Glutamatergic neuron (in vitro differentiated cells): ENCODE measurements at regions not wholly inside any gene's neighbourhood (a gene's known extent, or its start where the extent isn't known, plus 50 kb on each side); places are given as distances from the start of the nearest gene placed in this dataset.

Experiments used
- DNase-seq: peaks from one replicate; pipeline ENCODE4 v3.0.0; 2022
- H3K27ac Mint-ChIP-seq: one replicate; pipeline ENCODE4 v1.8.0; 2020; ENCODE audit warnings: mild to moderate bottlenecking, mixed read lengths, inconsistent platforms; ENCODE audit not compliant: unreplicated experiment
- H3K27me3 Mint-ChIP-seq: one replicate; pipeline ENCODE4 v1.8.0; 2020; ENCODE audit warnings: mild to moderate bottlenecking, moderate library complexity, mixed read lengths, inconsistent platforms; ENCODE audit not compliant: unreplicated experiment
- H3K36me3 Mint-ChIP-seq: one replicate; pipeline ENCODE4 v1.8.0; 2020; ENCODE audit warnings: mild to moderate bottlenecking, mixed read lengths, inconsistent platforms; ENCODE audit not compliant: unreplicated experiment
- H3K4me1 Mint-ChIP-seq: one replicate; pipeline ENCODE4 v1.8.0; 2020; ENCODE audit warnings: mild to moderate bottlenecking, low read depth, mixed read lengths, inconsistent platforms; ENCODE audit not compliant: unreplicated experiment
- H3K4me3 Mint-ChIP-seq: one replicate; pipeline ENCODE4 v1.8.0; 2020; ENCODE audit warnings: mild to moderate bottlenecking, mixed read lengths, inconsistent platforms; ENCODE audit not compliant: unreplicated experiment
- H3K9me3 Mint-ChIP-seq: one replicate; pipeline ENCODE4 v1.8.0; 2020; ENCODE audit warnings: mild to moderate bottlenecking, moderate library complexity, mixed read lengths, inconsistent platforms; ENCODE audit not compliant: unreplicated experiment
- TF ChIP-seq, protein P1 (sequence below): fragments of 200-600 bp; sonication (generic); IDR thresholded peaks from one replicate; pipeline ENCODE4 v1.5.0; 2021; ENCODE audit not compliant: partially characterized antibody, unreplicated experiment

DNA sequence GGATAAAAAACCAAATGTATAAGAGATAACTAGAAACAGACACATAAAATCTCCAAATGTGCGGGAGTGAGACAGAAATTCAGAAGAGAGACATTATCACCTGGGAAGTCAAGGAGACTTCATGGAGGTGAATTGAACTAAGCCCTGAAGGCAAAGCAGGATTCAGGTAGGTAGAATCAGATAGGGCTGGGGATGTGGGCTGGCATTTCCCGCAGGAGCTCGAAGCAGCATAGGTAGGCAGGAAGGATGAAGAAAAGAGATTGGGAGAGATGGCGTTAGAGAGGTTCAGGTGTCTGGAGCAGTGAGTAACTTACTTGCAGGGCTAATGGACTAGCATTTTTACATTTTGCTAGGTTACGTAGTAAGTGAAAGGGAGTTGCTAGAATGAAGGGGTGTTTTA is 58.2 kb upstream of the NRP1 start:
- no peaks in the 10 kb centered on the region for H3K27me3 Mint-ChIP-seq
- H3K9me3 Mint-ChIP-seq = peaks cover 4% of the 10 kb centered on the region
- H3K27ac Mint-ChIP-seq = no peak overlapping the region
- no peaks in the 10 kb centered on the region for H3K36me3 Mint-ChIP-seq
- H3K4me1 Mint-ChIP-seq = no peaks in the 10 kb centered on the region
- TF ChIP-seq, protein P1, sequence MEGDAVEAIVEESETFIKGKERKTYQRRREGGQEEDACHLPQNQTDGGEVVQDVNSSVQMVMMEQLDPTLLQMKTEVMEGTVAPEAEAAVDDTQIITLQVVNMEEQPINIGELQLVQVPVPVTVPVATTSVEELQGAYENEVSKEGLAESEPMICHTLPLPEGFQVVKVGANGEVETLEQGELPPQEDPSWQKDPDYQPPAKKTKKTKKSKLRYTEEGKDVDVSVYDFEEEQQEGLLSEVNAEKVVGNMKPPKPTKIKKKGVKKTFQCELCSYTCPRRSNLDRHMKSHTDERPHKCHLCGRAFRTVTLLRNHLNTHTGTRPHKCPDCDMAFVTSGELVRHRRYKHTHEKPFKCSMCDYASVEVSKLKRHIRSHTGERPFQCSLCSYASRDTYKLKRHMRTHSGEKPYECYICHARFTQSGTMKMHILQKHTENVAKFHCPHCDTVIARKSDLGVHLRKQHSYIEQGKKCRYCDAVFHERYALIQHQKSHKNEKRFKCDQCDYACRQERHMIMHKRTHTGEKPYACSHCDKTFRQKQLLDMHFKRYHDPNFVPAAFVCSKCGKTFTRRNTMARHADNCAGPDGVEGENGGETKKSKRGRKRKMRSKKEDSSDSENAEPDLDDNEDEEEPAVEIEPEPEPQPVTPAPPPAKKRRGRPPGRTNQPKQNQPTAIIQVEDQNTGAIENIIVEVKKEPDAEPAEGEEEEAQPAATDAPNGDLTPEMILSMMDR = no peak
- no peak overlapping the region for H3K4me3 Mint-ChIP-seq
- no peak for DNase-seq

DNA sequence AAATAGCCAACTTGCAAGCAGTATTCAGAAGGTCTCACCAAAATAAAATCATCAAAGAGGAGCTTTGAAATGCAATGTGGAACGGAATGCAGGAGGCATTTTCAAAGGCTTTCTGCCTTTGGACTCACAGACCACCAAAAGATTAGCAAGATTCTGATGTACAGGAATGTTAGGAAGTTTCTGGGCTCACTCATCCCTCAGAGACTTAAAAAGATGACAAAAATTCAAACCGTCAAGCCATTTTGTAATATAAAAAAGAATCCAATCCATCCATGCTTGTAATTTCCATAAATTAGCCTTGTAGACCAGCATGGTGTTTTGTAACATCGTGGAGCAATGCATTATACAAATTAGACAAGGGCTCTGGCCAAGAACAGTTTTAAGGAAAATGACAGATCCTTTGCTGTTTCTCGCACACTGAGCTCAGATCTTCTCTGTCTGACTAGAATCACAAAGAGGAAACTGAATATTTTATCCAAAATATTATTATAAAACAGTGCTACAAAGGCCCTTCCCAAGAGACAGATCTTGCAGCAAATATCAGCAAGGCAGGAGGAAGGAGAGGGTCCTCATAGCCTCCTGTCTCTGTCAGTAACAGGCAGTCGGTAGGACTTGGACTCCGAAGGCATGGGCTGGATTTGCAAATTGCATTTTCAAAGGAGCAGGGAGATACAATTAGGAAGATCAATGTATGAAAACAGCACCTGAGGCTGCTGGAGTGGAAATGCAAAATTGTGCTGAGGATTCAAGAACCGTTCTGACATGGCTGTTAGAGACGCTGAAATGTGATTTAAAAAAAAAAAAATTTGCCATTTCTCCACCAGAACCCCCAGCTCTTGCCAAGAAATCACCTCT is 57.4 kb upstream of the NRP1 start:
- H3K9me3 Mint-ChIP-seq = peaks cover 4% of the 10 kb centered on the region
- DNase-seq = no peak
- no peak overlapping the region for H3K4me3 Mint-ChIP-seq
- TF ChIP-seq, protein P1 = no peak
- no peaks in the 10 kb centered on the region for H3K36me3 Mint-ChIP-seq
- H3K4me1 Mint-ChIP-seq = no peaks in the 10 kb centered on the region
- no peak overlapping the region for H3K27ac Mint-ChIP-seq
- no peaks in the 10 kb centered on the region for H3K27me3 Mint-ChIP-seq

DNA sequence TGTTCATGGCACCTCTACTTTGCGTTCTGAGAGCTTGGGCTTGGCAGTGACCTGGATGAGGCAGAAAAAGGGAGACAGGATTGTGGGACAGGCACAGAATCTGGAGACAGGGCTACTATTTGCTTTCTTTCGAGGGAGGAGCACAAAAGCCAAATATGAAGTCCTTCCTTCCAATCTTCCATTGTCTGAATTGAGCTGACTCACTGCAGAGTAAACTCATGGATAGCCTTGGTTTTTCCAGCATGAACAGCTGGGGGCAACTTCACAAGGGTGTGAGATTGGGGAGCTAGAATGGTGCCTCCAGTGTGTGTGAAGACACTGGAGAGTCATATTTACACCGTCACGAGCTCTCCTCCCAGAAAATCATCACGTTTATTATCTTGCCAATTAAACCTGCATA is 55.6 kb upstream of the NRP1 start:
- H3K27me3 Mint-ChIP-seq = no peaks in the 10 kb centered on the region
- no peak for DNase-seq
- no peak overlapping the region for H3K4me3 Mint-ChIP-seq
- H3K4me1 Mint-ChIP-seq = no peaks in the 10 kb centered on the region
- peaks cover 4% of the 10 kb centered on the region for H3K36me3 Mint-ChIP-seq
- peaks cover 7% of the 10 kb centered on the region for H3K9me3 Mint-ChIP-seq
- no peak overlapping the region for H3K27ac Mint-ChIP-seq
- TF ChIP-seq, protein P1 = no peak

DNA sequence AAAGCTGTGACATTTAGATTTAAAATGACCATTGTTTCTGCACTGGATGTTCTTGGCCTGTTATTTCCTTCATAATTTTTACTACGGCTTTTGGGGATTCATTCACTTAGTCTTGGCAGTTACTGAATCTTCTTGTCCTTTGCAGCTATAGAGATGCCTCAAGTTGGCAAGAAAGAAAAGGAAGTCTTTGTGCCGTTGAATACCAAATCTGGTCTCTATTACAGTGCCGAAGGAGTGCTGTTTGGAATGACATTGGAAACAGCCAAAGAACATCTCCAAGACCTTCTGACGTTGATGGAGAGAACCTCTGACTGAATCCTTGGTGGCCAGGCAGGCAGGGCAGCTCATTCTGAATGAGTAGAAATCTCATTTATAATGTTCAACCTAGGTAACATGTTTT is 54.3 kb upstream of the NRP1 start:
- H3K9me3 Mint-ChIP-seq = peaks cover 7% of the 10 kb centered on the region
- no peak for DNase-seq
- no peaks in the 10 kb centered on the region for H3K27me3 Mint-ChIP-seq
- peaks cover 4% of the 10 kb centered on the region for H3K36me3 Mint-ChIP-seq
- no peaks in the 10 kb centered on the region for H3K4me1 Mint-ChIP-seq
- H3K4me3 Mint-ChIP-seq = no peak overlapping the region
- TF ChIP-seq, protein P1 = no peak
- H3K27ac Mint-ChIP-seq = no peak overlapping the region

DNA sequence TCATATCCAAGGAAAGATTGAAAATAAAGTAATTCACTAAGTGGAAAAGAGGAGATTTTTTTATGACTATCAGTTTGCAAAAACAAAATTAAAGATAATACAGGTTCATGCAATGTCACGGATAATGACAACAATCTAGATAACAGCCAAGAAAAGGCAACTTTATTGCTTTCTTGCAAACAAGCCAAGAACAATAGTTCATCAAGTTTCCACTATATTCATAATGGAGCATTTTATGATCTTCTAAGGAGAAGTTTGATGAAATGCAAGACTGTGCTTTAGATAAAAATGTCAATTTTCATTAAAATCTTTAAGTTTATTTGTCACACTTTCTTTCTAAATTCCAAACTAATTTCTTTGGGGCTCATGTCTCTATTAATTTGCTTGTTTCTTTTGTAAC is 53.9 kb upstream of the NRP1 start:
- Mint-ChIP-seq H3K4me1 (peaks cover 2% of the 10 kb centered on the region), H3K9me3 (peaks cover 7% of the 10 kb centered on the region), H3K27ac (no peak overlapping the region)

More for the DNA sequence above, 53.9 kb upstream of the NRP1 start:
- TF ChIP-seq, protein P1 = no peak
- DNase-seq = no peak
- no peaks in the 10 kb centered on the region for H3K27me3 Mint-ChIP-seq
- H3K4me3 Mint-ChIP-seq = no peak overlapping the region
- H3K36me3 Mint-ChIP-seq = peaks cover 4% of the 10 kb centered on the region
